NCI-H460 (cell line): ENCODE measurements at regions not wholly inside any gene's neighbourhood (a gene's known extent, or its start where the extent isn't known, plus 50 kb on each side); places are given as distances from the start of the nearest gene placed in this dataset.

Source experiments
- DNase-seq: peaks from one replicate; pipeline ENCODE4 v3.0.0-alpha.2; 2016; ENCODE audit warnings: low read depth; ENCODE audit errors: extremely low read depth

DNA sequence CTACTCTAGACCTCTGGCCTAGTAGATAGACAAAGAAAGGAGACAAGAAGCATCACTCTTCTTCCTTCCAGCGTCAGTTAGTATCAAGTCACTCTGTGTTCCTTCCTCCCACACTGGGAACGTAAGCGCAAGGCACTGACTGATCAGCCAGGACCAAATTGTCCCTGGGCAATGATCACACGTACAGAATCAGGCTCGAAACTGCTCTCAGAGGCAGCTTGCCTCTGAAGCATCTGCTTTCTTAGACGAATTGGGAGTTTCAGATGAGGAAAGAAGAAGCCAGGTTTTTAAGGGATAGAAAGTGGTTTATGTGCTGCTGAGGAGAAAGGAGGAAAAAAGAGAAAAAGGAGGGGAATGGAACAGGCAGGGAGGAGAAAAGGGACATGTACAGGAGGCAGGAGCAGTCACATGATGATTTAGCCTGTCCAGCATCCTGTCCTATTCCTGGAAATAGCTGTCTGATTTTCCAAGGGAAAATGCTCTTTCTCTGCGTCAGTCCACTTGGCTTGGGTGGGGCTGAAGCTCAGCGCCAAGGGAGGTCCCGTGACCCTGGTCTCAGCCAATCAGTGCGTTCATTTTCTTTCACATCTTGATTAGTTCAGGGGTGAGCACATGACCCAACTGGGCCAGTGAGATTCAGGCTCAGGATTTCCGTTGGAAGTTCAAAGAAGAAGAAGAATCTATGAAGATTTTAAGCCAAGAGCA is 102.0 kb upstream of the PRICKLE2 start:
- no peak for DNase-seq

DNA sequence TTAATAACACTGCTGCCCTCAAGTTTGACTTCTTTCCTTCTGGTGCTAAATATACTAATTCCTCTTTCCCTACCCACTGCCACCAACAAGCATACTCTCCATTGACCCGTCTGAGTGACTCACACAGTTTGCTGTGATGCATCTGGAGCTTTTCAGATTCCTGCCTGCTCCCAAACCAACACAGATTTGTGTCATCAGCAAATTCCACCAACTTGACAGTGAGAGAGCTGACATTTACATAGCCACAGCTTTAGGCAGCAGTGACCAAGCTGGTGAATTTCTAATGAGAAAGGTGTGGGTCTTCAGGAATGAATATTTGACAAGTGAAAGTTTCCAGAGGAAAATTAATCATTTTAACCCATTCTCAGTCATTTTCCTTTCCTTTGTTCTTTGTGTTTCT is 96.5 kb upstream of the PRICKLE2 start:
- DNase-seq = no peak

DNA sequence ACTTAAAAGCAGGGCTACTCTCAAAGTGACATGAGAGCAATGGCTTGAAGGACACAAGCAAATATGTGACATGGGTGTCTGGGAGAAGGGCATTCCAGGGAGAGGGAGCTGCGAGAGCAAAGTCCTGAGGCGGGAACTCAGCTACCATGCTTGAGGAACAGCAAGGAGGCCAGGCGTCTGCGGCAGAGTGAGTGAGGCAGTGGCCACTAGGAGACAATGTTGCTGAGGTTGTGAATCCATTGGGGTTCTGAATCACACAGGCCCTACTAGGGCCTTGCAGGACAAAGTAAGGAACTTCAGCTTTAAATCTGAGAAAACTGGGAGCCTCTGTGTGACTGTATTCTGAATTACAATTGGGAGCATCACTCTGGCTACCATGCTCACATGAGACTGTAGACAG is 94.1 kb upstream of the PRICKLE2 start:
- DNase-seq = no peak

DNA sequence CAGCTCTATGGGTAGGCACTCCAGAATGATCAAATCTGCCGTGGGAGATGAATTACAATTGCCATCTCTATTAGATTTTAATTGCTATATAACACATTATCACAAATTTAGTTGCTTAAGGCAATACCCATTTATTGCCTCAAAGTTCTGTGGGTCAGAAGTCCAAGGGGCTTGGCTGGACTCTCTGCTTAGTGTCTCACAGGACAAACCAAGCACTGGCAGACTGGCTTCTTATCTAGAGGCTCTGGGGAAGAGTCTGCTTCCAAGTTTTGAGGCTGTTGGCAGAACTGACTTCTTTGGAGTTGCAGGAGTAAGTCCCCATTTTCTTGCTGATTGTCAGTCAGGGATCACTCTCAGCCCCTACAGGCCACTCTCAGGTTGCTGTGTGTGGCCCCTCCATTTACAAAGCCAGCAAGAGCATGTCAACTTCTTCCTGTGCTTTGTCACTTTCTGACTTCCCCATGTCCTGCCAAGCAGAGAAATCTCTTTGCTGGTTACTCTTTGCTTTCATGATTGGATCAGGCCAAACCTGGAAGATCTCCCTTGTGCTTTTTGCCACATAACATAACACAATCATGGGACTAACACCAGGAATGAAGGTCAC is 93.5 kb upstream of the PRICKLE2 start:
- DNase-seq = no peak

GRCh38 chr3:64318001-64318400 is 92.7 kb upstream of the PRICKLE2 start:
- DNase-seq = no peak

DNA sequence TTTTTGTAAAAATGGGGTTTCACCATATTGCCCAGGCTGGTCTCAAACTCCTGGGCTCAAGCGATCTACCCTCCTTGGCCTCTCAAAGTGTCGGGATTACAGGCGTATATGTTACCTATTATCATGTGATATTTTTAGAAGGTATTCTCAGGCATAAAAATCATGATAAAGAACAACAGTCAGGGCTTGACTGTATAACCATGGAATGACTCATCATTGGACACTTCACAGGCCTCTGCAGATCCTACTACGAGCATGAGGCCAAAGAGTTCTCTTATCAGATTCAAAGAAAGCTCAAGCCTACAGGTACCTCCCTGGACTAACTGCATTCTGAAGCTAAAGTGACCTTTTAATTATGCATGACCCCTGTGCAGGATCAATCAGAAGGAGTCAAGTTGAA is 91.7 kb upstream of the PRICKLE2 start:
- DNase-seq = no peak

- no peak for DNase-seq
These were observed 86.3 kb upstream of the PRICKLE2 start for GRCh38 chr3:64311424-64312061.

DNA sequence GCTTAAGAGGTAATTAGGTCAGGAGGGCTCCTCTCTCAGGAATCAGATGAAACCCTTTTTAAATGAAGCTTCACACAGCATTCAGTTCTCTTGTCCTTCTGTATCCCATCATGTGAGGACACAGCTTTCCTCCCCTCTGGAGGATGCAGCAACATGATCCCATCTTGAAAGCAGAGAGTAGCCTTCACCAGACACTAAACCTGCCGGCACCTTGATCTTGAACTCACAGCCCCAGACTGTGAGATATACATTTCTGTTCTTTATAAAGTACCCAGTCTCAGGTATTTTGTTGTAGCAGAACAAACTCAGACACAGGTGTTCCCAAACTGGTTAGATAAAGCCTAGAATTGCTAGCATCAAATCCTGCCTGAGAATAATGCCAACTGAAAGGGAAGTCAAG is 83.7 kb upstream of the PRICKLE2 start:
- no peak for DNase-seq

- no peak for DNase-seq
These were observed 81.5 kb upstream of the PRICKLE2 start for GRCh38 chr3:64306745-64307144.

GRCh38 chr3:64305731-64306130 is 80.5 kb upstream of the PRICKLE2 start:
- DNase-seq = no peak

DNA sequence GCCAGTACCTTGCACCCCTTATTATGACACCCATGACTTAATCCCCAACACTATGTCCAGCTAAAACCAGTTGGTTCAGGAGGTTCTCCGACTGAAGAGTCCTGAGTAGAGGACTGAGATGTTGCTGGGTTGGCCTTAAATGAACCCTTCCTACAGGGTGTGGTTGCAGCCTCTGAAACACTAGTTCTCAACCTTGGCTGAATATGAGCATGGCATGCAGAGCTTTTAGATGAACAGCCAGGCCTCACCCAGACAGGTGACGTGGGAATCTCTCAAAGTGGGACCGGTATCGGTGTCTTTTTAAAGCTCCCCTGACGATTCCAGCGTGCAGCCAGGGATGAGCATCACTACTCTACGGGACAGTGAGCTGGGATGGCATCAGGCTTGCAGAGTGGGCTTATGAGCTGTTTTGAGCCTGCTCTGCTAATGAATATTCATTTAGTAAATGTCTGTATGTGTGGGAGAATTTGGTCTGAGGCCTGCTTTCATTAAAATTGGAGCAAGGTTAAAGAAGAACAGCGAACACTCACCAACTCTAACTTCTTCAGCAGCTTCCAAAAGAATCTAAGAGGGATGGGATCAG is 79.7 kb upstream of the PRICKLE2 start:
- DNase-seq = no peak

DNA sequence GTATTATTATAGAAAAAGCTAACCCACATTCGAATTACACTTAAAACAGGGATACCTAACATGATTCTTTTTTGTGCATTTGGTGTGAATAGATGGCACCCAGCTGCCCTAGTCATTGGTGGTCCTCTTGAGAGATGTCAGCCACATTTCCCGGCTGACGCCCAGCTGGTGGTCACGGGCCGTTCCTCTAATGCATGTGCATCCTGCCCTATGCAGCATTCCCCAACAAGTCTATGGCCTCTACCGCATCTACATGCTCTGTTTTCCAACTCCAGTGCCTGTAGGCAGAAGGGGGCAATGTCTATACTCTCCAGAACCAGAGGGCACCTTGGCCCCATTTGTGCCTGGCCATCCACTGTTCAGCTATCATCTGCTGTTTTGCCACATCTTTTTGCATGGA is 78.6 kb upstream of the PRICKLE2 start:
- no peak for DNase-seq

GRCh38 chr3:64303401-64303800 is 78.1 kb upstream of the PRICKLE2 start:
- no peak for DNase-seq

DNA sequence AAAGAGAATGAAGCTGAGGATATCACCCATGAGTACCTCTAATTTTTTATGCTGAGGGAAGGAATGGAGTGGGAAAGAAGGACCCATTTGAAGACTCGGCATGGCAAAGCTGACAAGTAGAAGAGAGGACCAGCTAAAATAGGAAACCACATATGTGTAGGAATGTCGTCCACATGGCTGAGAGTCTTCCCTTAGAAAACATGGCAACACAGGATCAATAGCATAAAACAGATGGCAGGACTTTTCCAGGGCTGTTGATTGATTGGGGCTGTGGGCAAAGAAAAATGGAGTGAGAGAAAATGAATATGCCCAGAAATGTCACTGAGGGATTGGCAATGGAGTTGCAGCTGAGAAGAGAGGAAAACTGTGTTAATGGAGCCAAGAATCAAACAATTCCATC is 76.2 kb upstream of the PRICKLE2 start:
- no peak for DNase-seq

DNA sequence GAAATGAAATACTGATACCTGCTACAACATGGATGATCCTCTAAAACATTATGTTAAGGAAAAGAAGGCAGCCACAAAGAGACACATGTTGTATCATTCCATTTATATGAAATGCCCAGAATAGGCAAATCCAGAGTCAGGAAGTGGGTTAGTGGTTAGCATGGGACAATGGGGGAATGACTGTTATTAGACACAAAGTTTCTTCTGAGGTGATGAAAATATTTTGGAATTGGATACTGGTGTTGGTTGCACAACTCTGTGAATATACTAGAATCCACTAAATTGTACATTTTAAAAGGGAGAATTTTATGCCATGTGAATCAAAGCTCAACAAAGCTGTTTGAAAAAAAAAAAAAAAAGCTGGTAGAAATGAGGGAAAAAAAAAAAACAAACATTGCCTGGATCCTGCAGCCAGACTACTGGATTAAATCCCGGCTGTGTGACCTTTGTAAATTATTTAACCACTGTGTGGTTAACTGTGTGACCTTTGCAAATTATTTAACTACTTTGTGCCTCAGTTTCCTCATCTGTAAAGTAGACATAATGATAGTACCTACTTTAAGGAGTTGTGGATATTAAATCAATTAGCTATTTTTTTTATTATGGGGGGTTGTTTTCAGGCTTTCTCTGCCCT is 75.6 kb upstream of the PRICKLE2 start:
- no peak for DNase-seq

DNA sequence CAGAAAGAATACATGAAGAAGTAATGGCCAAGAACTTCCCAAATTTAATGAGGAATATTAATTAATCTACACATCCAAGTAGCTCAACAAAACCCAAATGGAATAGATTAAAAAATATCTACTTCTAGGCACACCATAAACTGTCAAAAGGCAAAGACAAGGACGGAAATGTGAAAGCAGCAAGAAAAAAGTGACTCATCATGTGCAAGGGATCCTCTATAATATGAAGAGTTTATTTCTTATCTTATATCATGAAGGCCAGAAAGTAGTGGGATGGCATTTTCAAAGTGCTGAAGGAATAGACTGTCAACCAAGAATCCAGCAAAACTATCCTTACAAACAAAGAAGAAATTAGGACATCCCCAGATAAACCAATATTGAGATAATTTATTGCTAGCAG is 73.9 kb upstream of the PRICKLE2 start:
- no peak for DNase-seq

DNA sequence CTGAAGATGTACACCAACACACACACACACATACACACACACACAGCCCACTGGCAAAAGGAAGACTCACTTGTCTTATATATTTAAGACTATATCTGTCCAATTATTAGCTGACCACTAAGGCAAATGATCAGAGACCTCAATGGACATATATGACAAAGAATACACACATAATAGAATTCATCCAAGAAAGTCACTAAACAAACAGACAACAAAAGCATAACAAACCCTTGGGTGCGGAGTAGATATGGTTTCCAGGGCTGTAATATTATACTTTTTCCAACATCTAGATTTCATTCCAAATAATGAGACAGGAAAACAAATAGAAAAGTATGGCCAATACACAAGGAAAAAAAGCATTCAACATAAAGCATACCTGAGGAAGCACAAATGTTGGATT is 72.3 kb upstream of the PRICKLE2 start:
- no peak for DNase-seq

DNA sequence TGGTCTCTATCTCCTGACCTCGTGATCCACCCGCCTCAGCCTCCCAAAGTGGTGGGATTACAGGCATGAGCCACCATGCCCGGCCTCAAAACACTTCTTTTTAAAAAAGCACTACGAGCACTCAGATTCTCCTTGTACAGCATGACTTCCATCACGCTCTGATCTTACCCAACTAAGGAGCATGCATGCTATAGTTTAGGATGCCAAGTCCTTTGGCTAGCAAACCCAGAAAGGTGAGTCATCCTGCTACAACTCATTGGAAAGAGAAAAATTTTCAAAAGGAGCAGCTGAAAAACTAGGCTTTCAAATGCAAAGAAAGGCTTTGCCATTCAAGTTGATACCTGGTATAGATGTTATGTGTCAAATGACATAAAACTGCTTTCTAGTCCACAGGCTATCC is 70.3 kb upstream of the PRICKLE2 start:
- DNase-seq = no peak

GRCh38 chr3:64294771-64295170 is 69.5 kb upstream of the PRICKLE2 start:
- DNase-seq = no peak

DNA sequence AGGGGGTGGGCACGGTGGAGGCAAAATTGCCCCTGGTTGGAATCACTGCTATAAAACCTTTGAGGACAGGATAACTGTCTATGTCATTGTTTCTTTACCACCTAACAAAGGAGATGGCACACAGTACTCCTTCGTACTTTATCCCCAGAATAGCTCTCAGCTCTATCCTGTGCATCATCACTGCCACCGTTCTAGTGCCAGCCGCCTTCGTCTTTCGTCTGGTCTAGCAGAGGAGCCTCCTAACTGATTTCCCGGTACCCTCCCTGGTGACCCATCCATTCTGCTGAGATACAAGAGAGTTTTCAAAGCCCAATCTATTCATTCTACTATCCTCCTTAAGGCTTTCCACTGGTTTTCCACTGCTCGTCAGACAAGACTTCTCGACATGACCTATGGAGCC is 67.9 kb upstream of the PRICKLE2 start:
- no peak for DNase-seq

- DNase-seq = no peak
These were observed 66.7 kb upstream of the PRICKLE2 start for GRCh38 chr3:64291956-64292355.

DNA sequence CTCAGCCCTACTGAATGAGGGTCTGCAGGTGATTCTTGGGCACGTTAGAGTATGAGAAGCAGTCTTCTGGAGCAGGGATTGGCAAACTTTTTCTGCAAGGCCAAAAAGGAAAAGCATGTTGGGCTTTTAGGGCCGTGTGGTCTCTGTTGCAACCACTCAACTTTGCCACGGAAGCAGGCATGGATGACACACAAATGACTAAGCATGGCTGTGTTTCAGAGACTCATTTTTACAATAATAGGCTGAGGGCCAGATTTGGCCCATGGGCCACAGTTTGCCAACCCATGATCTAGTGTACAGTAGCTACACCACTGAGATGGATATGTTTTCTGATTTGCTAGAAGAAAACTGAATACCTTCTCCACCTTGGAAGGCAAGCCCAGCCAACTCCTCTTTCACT is 66.1 kb upstream of the PRICKLE2 start:
- no peak for DNase-seq
